IPS DF 4.7 (cell line): ENCODE measurements at regions not wholly inside any gene's neighbourhood (a gene's known extent, or its start where the extent isn't known, plus 50 kb on each side); places are given as distances from the start of the nearest gene placed in this dataset.
"Not testable (repeated sequence)": the region's sequence is repeated elsewhere in the genome, so short reads cannot be mapped to it uniquely, and the experiment has no call there.

Experiments
- DNase-seq: peaks from one replicate; pipeline ENCODE4 v3.0.0-alpha.2; 2013; ENCODE audit warnings: low spot score; ENCODE audit errors: extremely low read depth

- no peak for DNase-seq
These were observed 441.1 kb downstream of the ETNK1 start for GRCh38 chr12:23066095-23066494.

- DNase-seq: no peak
These were observed 458.3 kb downstream of the ETNK1 start for GRCh38 chr12:23083267-23083666.

GRCh38 chr12:23084236-23084995 is 459.4 kb downstream of the ETNK1 start:
- no peak for DNase-seq

- DNase-seq: no peak
These were observed 463.6 kb downstream of the ETNK1 start for GRCh38 chr12:23088594-23088993.

- DNase-seq: no peak
These were observed 468.5 kb downstream of the ETNK1 start for GRCh38 chr12:23093488-23093887.

GRCh38 chr12:23096321-23096720 is 471.4 kb downstream of the ETNK1 start:
- no peak for DNase-seq

DNA sequence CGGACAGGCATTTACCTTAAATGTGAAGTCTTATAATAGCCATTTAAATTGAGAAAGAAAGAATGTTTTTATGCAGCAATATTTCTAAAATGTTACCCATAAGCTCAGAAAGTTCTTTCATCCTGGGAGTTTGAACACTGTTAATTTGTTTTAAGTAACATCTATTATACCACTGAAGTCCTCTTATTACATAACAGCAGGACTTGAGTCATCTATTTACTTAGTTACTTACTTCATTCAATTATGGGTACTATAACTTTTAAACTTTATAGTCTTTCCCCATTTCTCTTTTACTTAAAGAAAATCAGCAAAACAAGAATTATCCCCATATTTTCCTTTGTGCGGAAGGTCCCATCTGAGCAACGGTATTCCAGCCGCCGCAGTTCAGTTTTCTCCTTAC is 473.1 kb downstream of the ETNK1 start:
- DNase-seq: no peak

DNA sequence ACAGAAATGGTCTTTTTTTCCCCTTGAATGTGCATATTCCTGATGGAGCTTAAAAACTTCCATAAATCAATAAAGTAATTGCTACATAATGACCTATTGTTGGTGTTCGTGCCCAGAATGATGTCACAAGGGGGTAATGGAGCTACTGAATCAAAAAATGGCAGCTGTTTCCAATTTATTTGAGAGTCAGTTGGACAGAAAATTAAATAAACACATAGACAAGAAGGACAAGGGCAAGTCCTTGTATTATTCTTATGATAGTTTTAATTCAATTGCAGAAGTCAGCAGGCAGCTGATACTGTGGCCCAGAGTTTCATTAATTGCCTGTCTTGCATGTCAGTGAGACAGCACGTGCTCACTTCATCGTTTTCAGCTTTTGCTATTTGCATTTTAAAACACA is 473.5 kb downstream of the ETNK1 start:
- no peak for DNase-seq

GRCh38 chr12:23099104-23099503 is 474.1 kb downstream of the ETNK1 start:
- DNase-seq: no peak

DNA sequence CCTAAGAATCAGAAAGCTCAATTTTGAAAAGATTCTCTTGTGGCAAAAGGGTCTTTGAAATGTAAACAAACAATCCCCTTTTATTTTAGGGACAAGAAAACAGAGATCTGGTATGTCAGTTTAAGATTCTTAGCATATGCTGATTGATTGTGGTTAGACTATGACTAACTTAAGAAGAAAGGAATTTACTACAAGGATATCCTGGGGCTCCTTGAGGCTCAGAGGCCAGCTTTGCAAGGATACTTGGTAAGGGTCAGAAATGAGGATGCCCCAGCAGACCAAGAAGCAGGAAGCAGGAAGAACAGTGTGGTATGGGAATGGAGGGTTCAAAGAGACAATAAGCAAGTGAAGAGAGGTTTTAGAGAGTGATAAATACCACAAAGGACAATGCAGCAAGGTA is 474.6 kb downstream of the ETNK1 start:
- peak; percentile 14 for DNase-seq

DNA sequence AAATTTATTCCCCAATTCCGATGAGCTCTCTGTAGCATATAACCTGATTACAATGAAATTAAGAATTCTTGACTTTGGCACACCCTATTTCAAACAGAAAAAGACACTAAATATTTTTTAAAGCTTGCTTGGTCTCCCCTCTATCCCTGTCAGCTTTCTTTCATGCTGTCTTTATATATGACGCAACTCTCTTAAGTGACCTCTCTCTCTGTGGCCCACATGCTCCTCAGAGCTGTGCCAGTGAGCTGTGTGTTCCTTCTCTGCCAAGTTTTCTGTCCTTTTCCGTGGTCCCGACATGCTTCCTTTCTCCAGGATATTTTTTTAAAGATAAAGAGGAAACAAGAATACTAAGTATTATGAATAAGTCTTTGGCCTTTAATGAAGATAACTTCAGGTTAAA is 484.0 kb downstream of the ETNK1 start:
- no peak for DNase-seq

DNA sequence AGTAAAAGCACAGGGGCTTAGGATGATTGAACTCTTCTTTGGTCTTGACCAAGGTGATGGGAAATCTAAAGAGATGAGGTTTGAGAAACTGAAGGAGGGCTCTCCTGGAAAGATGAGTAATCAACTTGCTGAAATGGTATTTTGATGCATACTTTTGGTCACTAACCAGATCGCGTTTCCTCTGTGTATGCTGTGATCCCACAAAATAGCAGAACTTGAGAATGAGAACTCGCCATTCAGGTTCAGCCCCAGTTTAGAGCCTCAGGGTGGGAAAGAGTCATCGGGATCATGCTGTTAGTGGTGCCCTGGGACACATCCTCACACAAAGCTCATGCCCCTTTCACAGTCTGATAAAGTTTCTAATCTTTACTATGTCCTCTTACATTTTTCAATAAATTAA is 488.8 kb downstream of the ETNK1 start:
- DNase-seq: no peak

DNA sequence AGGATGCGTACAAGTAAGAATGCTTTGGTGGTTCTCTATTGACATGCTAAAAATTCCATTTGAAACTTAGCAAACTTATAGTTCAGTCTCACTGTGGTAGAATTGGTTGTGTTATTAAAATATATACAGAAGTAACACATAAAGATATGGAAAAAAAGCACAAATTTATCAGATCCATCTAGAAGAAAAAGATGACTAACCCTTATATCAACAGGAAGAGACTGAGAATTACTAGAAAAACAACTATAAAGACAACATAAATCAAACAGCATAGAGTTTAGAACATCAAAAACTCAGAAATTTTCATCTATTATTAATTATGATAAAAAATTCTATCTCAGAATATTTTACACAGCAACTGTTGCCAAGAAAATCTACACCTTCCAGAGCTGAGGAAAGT is 491.0 kb downstream of the ETNK1 start:
- DNase-seq: no peak

DNA sequence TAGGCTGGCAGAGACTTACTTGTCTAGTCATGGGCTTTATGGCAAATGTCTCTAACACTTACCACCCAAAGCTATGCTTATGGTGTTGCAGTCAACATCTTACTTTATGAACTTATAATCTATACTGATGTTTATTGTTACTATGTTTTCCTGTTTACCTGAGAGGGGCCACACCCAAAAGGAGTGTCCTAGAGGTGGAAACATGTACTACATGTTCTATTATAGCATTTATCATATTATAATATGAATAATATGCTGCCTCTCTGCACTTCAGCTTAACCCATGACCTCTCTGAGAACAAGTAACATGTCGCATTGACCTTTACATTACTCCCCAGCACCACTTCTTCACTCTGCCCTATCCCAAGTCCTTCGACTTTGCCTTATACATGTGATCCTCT is 501.8 kb downstream of the ETNK1 start:
- no peak for DNase-seq

DNA sequence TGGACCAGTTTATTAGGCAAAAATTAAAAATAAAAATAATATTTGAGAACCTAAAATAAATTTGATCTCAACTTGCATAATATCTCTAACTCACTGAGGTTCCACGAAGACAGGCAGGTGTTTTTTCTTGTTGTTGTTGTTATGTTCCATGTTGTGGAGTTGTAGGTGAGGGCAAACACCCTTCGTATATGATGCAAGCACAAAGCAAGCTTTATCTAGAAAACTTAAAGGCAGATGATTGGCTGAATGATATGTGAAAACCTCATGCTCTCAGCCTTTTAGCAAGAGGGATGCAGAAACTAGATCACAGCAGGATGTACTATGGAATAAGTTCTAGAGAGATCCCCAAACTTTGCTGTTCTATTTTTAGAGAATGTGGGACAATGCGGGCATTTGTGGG is 502.7 kb downstream of the ETNK1 start:
- DNase-seq: no peak

GRCh38 chr12:23128462-23128861 is 503.5 kb downstream of the ETNK1 start:
- DNase-seq: no peak

GRCh38 chr12:23132357-23132756 is 507.4 kb downstream of the ETNK1 start:
- DNase-seq: no peak

- no peak for DNase-seq
These were observed 508.5 kb downstream of the ETNK1 start for GRCh38 chr12:23133471-23133870.

GRCh38 chr12:23139026-23139425 is 514.1 kb downstream of the ETNK1 start:
- DNase-seq: no peak

GRCh38 chr12:23140710-23141109 is 515.7 kb downstream of the ETNK1 start:
- DNase-seq: no peak

DNA sequence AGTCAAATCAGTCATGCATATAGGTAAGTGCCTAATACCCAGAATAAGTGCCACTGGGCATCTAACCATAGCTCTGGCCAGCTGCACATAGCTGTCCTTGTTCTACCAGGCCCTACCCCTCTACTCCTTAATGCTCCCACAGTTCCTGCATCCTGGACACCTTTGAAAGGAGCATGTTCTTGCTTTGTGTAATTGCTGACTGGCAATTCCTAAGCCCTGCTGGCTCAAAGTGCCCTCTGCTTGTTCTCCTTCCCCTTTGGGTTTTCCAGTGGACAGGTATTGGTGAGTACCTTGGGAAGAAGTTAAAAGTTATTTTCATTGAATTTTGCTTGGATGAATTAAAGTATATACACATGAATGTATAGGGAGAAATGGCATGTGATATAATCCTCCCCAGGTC is 516.4 kb downstream of the ETNK1 start:
- DNase-seq: no peak

- DNase-seq: not testable (repeated sequence)
These were observed 521.1 kb downstream of the ETNK1 start for GRCh38 chr12:23146070-23146469.

- DNase-seq: no peak
These were observed 543.5 kb downstream of the ETNK1 start for GRCh38 chr12:23168459-23168858.
